BJ (cell line): ENCODE measurements at regions not wholly inside any gene's neighbourhood (a gene's known extent, or its start where the extent isn't known, plus 50 kb on each side); places are given as distances from the start of the nearest gene placed in this dataset.

ENCODE experiments used
- CTCF ChIA-PET: fragments of 350-600 bp; formaldehyde crosslinking; extraction: SDS; loops from one replicate; lab custom pipeline; 2021; ENCODE audit warnings: antibody characterized with exemption, inconsistent platforms; lab: Yijun Ruan, JAX
- POLR2A ChIA-PET: fragments of 300-600 bp; sonication (Branson Sonifier 250); formaldehyde crosslinking; extraction: SDS; loops from one replicate; lab custom pipeline; 2021; ENCODE audit warnings: antibody characterized with exemption; lab: Charles Lee
- DNase-seq: peaks from one replicate; pipeline ENCODE4 v3.0.0-alpha.2; 2011; ENCODE audit warnings: low read depth
- H3K27me3 ChIP-seq: 2 replicates; pipeline ENCODE4 v1.6.0; 2011; ENCODE audit warnings: low read length; ENCODE audit not compliant: control insufficient read depth, insufficient read depth
- H3K36me3 ChIP-seq: 2 replicates; pipeline ENCODE4 v1.5.1; 2011; ENCODE audit warnings: low read length; ENCODE audit not compliant: control insufficient read depth, insufficient read depth
- H3K4me3 ChIP-seq: 2 replicates; pipeline ENCODE4 v1.5.1; 2011; ENCODE audit warnings: low read depth, mild to moderate bottlenecking, control low read depth, low read length
- TF ChIP-seq, protein P1 (sequence below): IDR thresholded peaks from 2 replicates; pipeline ENCODE4 v1.5.1; 2011; ENCODE audit warnings: low read depth, mild to moderate bottlenecking, control low read depth, inconsistent platforms, low read length, moderate library complexity; ENCODE audit not compliant: insufficient read depth

GRCh38 chr2:204156456-204156855 is 219.9 kb downstream of the ICOS start:
- Histone ChIP-seq H3K36me3 (no peaks in the 10 kb centered on the region), H3K4me3 (no peak overlapping the region), H3K27me3 (no peaks in the 10 kb centered on the region)
- CTCF ChIA-PET: no interaction called here
- TF ChIP-seq, protein P1, sequence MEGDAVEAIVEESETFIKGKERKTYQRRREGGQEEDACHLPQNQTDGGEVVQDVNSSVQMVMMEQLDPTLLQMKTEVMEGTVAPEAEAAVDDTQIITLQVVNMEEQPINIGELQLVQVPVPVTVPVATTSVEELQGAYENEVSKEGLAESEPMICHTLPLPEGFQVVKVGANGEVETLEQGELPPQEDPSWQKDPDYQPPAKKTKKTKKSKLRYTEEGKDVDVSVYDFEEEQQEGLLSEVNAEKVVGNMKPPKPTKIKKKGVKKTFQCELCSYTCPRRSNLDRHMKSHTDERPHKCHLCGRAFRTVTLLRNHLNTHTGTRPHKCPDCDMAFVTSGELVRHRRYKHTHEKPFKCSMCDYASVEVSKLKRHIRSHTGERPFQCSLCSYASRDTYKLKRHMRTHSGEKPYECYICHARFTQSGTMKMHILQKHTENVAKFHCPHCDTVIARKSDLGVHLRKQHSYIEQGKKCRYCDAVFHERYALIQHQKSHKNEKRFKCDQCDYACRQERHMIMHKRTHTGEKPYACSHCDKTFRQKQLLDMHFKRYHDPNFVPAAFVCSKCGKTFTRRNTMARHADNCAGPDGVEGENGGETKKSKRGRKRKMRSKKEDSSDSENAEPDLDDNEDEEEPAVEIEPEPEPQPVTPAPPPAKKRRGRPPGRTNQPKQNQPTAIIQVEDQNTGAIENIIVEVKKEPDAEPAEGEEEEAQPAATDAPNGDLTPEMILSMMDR: no peak
- POLR2A ChIA-PET: no interaction called here
- DNase-seq: no peak

DNA sequence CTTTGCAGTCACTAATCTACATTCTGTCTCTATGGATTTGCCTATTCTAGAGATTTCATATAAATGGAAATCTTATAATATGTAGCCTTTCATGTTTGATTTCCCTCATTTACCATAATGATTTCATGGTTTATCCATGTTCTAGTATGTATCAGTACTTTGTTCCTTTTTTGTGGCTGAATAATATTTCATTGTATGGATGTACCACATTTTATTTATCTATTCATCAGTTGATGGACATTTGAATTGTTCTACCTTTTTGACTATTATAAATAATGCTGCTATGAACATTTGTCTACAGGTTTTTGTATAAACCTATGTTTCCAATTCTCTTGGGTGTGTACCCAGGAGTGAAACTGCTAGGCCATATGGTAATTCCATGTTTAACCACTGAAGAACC is 221.1 kb downstream of the ICOS start:
- TF ChIP-seq, protein P1: no peak
- Histone ChIP-seq H3K36me3 (no peaks in the 10 kb centered on the region), H3K27me3 (no peaks in the 10 kb centered on the region), H3K4me3 (no peak overlapping the region)
- CTCF ChIA-PET: no interaction called here
- no peak for DNase-seq
- POLR2A ChIA-PET: no interaction called here

- ChIA-PET POLR2A (no interaction called here), CTCF (interaction anchor here (1.2 to 1.4 kb wide), 2 partner anchors 15 to 32 kb away, joined by 3 to 4 read pairs; no protein-coding TSS in a partner anchor)
- DNase-seq: no peak
Measured at GRCh38 chr2:204159526-204159925, 223.0 kb downstream of the ICOS start.

GRCh38 chr2:204160989-204161388 is 224.4 kb downstream of the ICOS start:
- Histone ChIP-seq H3K27me3 (no peaks in the 10 kb centered on the region), H3K4me3 (no peak overlapping the region), H3K36me3 (no peaks in the 10 kb centered on the region)
- ChIA-PET CTCF (no interaction called here), POLR2A (no interaction called here)
- TF ChIP-seq, protein P1: no peak
- no peak for DNase-seq

More at GRCh38 chr2:204159526-204159925, 223.0 kb downstream of the ICOS start:
- H3K27me3 ChIP-seq: no peaks in the 10 kb centered on the region
- no peak overlapping the region for H3K4me3 ChIP-seq
- H3K36me3 ChIP-seq: no peaks in the 10 kb centered on the region
- TF ChIP-seq, protein P1: no peak

- TF ChIP-seq, protein P1: no peak
- CTCF ChIA-PET: interaction anchor here (1.5 to 1.9 kb wide), 2 partner anchors 13 to 16 kb away, joined by 4 read pairs; no protein-coding TSS in a partner anchor
- no peaks in the 10 kb centered on the region for H3K27me3 ChIP-seq
- no peaks in the 10 kb centered on the region for H3K36me3 ChIP-seq
- no peak overlapping the region for H3K4me3 ChIP-seq
- POLR2A ChIA-PET: no interaction called here
- no peak for DNase-seq
Measured at GRCh38 chr2:204161886-204162285, 225.3 kb downstream of the ICOS start.
